GM19035 (cell line): ENCODE measurements at regions not wholly inside any gene's neighbourhood (a gene's known extent, or its start where the extent isn't known, plus 50 kb on each side); places are given as distances from the start of the nearest gene placed in this dataset.
"Not testable (repeated sequence)": the region's sequence is repeated elsewhere in the genome, so short reads cannot be mapped to it uniquely, and the experiment has no call there.

Experiments
- ATAC-seq: cut with Tn5 transposase; IDR thresholded peaks from one replicate; pipeline ENCODE4 v1.9.1; 2021; ENCODE audit not compliant: unreplicated experiment

DNA sequence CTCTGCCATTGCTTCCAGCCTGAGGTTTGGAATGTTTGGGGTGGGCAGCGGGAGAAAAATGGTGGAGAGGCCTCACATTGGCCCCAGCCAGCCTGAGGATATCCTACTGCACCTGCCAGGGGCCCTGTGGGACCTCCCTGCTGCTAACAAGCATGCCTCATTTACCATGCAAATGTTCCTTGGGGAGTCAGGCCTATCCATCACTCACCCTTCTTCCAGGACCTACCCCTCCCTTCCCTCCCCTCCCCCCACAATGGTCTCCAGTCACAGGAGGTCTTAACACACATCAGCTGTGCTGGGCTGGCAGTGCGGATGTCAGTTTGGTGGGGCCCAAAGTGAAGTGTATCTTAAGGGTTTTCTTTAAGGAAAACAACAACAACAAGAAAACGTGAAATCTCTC is 139.2 kb downstream of the SHOX start:
- no peak for ATAC-seq

DNA sequence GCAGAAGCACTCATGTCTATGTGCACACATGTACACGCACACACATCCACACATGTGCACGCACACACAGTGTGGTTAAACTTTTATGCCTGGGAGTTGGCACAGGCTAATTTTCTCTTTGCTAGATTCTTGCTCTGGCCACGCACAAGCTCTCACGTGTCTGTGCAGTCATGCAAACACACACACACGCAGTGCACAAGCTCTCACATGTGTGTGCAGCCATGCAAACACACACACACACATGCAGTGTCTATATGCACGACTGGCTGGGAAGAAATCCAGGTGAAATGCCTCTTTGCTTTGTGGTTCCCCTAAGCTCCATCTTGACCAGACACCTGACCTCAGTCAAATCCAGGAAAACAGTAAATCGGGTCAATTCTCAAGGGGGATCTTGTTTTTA is 138.0 kb downstream of the SHOX start:
- no peak for ATAC-seq

DNA sequence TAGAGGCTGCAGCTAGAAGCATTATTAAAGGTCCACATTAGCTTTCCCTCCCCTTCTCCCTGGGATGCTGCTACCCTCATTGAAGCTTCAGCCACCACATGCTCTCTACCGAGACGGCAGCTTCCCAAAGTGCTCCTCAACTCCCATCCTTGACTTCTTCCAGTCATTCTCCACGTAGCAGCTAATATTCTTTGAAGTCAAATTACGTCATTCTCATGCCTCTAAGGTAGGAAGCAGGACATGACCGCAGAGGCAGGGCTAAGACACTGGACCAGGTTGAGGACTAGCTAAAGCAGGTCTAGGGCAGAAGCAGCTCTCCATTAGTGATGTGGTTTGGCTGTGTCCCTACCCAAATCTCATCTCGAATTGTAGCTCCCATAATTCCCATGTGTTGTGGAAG is 128.3 kb downstream of the SHOX start:
- ATAC-seq: no peak

DNA sequence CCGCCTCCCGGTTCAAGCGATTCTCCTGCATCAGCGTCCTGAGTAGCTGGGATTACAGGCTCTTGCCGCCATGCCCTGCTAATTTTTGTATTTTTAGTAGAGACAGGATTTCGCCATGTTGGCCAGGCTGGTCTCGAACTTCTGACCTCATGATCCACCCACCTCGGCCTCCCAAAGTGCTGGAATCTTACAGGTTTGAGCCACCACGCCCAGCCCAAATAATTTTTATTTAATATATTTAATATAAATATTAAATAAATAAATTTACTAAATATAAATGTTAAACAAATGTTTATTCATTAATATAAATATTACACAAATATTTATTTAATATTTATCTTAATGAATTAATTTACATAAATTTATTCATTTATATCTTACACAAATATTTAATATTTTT is 120.2 kb downstream of the SHOX start:
- ATAC-seq: no peak

DNA sequence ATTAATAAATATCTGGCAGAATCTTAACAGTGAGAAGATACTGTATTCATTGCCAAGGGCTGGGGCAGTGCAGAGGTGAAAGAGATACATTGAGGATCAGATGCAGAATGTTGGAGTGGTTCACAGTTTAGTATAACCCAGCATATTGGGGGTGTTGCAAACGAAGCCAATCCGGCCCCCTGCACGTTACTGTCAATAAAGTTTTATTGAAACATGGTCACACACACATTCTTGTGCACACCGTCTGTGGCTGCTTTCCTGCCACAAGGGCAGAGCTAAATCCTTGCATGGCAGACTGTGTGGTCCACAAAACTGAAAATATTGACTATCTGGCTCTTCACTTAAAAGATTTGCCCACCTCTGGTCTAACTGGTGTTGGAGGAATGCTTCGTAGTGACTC is 119.7 kb downstream of the SHOX start:
- no peak for ATAC-seq

DNA sequence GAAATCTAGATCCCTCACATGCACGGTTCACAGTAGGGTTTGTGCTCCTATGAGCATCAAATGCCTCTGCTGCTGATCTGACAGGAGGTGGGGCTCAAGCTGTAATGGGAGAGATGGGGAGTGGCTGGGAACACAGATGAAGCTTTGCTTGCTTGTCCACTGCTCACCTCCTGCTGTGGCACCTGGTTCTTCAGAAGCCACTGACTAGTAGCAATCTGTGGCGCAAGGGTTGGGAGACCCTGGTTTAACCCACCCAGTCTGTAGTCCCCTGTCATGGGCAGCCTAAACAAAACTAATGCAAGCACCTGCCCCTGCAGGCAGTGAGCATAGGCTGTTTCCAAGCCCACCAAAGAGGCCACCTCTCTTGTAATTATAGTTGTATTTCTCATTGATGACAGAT is 116.6 kb downstream of the SHOX start:
- no peak for ATAC-seq

DNA sequence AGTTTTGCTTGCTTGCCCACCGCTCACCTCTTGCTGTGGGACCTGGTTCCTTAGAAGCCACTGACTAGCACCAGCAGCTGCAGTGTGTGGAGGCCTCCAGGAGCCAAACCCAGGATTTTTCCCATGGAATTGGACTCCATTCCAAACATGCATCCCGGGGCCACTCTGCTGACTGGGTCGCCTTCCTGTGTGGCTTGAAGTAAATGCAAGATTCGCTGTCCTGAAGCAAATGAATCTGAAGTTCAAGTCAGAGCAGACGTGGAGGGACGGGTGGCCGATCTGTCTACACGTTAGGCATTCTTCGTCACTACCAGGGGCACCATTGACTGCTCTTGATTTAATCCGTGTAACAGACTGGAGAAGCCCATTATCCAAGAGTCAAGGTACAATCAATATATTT is 109.0 kb downstream of the SHOX start:
- ATAC-seq: no peak

DNA sequence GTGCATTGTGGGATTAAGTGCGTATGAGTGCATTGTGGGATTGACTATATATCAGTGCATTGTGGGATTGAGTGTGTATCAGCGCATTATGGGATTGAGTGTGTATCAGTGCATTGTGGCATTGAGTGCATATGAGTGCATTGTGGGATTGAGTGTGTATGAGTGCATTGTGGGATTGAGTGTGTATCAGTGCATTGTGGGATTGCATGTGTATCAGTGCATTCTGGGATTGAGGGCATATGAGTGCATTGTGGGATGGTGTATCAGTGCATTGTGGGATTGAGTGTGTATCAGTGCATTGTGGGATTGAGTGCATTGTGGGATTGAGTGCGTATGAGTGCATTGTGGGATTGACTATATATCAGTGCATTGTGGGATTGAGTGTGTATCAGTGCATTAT is 106.4 kb downstream of the SHOX start:
- ATAC-seq: not testable (repeated sequence)

DNA sequence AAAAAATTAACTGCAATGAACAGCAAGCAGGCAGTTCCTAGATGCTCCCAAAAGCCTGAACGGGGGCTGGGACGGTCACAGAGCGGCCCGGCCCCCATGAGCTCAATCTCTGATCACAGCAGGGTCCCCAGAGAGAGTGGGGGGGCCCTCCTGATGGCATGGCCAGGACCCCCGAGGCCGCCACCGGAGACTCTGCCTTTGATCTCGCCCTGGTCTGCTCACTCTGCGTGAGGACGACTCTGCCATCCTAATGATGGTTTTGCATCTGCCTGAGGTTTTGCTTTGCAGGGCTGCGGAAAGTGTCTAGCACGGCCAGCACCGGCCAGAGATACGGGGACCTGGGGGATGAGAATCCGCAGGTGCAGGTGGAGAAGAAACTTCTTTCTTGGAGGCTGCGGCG is 103.8 kb downstream of the SHOX start:
- ATAC-seq: no peak

DNA sequence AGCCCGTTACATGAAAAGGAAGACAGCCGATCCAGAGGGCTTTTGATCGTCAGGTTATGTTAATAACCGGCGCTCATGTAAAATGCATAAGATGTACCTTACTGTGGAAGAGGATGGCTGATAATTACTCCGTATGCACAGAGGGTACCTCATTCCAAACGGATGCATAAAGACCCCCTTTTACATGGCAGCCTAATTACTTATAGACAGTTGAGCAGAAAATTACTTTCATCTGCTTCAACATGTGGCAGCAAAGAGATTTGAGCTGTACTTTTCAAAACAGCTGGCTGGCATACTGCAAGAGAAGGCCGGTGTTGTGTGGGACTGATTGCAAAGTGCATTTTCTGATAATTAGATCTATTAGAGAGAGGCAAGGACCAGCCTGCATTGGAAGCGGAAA is 103.4 kb downstream of the SHOX start:
- ATAC-seq: no peak

DNA sequence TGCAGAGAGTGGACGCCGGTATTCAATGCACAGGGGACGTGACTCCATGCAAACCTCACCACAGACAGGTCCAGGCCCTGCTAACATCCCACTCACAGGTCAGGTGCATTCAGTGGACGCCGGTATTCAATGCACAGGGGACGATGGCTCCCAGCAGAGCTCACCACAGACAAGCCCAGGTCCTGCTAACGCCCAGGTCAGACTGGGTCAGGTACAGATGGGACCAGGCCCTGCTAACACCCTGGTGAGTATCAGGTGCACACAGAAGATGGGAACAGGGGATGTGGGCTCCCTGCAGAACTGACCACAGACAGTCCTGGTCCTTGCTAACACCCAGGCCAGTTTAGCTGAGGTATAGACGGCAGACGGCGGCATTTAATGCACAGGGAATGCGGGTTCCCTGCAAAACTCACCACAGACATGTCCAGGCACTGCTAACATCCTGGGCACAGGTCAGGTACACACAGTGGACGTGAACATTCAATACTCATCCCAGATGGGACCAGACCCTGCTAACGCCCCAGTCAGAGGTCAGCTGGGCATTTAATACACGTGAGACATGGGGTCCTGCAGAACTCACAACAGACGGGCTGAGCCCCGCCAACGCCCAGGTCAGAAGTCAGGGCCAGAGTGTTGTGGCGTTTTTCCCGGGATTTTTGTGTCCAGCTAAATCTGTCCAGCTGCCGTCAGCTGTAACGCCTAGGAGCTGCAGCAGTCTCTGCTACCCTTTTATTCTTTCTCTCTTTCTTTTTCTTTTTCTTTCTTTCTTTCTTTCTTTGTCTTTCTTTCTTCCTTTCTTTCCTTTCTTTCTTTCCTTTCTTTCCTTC is 99.2 kb downstream of the SHOX start:
- no peak for ATAC-seq

DNA sequence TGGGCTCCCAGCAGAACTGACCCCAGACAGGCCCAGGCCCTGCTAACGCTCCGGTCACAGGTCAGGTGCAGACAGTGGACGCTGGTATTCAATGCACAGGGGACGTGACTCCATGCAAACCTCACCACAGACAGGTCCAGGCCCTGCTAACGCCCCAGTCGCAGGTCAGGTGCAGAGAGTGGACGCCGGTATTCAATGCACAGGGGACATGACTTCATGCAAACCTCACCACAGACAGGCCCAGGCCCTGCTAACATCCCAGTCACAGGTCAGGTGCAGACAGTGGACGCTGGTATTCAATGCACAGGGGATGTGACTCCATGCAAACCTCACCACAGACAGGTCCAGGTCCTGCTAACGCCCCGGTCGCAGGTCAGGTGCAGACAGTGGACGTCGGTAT is 98.5 kb downstream of the SHOX start:
- ATAC-seq: not testable (repeated sequence)

DNA sequence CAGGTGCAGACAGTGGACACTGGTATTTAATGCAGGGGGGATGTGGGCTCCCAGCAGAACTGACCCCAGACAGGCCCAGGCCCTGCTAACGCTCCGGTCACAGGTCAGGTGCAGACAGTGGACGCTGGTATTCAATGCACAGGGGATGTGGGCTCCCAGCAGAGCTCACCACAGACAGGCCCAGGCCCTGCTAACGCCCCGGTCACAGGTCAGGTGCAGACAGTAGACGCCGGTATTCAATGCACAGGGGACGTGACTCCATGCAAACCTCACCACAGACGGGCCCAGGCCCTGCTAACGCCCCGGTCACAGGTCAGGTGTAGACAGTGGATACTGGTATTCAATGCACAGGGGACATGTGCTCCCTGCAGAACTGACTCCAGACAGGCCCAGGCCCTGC is 98.0 kb downstream of the SHOX start:
- ATAC-seq: not testable (repeated sequence)

DNA sequence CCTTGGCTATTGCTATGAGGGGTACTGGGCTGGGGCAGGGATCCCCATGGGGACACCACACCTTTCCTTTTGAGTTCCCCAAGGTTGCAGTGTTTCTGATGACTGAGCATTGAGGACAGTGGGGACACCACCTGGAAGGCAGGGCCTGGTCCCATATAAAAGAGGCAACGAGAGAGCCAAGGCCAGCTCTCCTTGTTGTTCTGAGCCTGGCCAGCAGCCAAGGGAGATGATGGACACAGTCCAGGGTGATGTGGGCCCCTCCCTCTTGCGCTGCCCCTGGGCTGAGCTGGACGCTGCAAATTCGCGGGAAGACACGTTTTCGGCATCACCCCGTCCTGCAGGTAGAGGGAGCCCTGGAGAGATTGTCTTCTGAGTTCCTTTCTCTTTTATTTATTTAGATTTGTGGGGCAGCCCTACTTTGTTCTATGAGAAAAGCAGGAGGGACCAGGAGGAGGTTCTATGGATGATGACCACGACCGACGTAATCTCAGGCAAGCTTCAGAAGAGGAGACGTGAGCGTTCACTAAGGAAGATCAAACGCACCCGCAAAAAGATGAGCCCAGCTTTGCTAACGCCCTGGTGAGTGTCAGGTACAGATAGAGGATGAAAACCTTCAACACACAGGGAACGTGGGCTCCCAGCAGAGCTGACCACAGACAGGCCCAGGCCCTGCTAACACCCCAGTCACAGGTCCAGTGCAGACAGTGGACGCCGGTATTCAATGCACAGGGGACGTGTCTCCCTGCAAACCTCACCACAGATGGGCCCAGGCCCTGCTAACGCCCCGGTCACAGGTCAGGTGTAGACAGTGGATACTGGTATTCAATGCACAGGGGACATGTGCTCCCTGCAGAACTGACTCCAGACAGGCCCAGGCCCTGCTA is 97.4 kb downstream of the SHOX start:
- no peak for ATAC-seq

DNA sequence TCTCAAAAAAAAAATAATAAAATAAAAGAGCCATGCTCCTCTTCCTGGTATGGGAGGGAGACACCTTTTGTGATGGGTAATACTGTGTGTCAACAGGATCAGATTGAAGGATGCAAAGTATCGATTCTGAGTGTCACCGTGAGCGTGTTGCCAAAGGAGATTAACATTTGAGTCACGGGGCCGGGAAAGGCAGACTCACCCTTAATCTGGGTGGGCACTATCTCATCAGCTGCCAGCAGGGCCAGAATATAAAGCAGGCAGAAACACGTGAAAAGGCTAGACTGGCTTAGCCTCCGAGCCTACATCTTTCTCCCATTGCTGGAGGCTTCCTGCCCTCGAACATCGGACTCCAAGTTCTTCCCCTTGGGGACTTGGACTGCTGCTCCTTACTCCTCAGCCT is 95.4 kb downstream of the SHOX start:
- ATAC-seq: no peak

DNA sequence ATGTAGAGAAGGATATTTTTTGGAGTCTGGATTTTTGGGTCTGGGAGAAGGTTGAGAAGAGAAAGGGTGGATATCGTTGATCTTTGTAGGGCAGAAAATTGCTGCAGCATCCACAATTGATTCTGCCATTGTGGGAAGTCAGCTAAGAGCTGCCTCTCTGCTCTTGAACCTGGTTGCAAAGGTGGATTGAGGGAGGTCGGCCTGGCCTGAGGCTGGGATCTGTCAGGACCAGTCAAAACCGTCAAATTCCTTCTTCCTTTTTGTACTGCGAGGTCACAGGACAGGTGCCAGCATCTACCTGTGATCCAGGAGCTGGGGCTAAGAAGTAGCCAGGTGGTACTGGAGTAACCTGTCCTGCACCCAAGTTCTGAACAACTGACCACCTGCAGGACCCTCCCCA is 93.7 kb downstream of the SHOX start:
- ATAC-seq: no peak

DNA sequence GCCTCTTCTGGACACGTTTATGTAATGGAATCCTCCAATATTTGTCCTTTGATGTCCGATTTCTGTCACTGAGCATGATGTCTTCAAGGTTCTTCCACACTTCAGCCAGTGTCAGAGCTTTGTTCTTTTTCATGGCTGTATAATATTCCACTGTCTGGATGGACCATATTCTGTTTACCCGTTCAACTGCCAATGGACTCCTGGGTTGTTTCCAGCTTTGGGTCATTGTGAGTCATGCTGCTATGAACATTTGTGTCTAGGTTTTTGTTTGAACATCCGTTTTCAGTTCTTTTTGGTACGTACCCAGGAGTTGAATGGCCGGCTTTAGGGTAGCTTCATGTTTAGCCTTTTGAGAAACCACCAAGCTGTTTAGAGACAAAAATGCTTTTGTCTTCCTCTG is 93.2 kb downstream of the SHOX start:
- ATAC-seq: no peak

DNA sequence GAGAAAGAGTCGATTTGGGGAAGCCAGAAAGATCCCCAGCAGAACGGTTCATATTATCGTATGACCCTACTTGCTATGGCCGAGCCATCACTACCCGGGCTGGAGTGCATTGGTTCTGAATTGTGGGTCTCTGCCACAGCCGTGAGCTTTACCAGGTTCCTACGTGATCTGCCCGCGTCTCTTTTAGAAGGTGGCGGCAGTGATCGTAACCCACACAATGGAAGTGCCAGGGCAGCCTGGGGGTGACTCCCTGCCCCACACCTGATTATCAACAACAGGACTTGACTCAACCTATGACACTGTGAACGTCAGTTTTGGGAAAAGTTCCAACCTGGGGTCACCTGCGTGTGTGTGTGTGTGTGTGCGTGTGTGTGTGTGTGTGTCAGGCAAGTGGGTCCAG is 90.8 kb downstream of the SHOX start:
- no peak for ATAC-seq

DNA sequence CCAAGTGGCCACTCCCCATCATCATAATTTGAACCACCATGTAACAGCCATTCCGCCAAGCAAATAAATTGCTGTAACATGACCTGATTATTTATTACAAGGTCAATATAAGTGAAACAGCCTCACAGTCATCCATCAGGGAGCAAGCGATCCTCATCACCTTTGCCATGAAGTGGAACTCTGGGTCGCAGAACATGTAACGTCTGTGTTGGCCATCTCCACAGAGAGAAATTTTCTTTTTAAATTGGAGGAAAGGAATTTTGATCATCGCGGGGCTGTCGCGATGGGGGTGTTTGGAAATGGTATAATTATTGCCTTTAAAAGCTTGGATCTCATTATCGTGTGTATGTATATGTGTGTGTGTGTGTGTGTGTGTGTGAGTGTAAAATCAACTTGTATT is 90.2 kb downstream of the SHOX start:
- ATAC-seq: no peak

DNA sequence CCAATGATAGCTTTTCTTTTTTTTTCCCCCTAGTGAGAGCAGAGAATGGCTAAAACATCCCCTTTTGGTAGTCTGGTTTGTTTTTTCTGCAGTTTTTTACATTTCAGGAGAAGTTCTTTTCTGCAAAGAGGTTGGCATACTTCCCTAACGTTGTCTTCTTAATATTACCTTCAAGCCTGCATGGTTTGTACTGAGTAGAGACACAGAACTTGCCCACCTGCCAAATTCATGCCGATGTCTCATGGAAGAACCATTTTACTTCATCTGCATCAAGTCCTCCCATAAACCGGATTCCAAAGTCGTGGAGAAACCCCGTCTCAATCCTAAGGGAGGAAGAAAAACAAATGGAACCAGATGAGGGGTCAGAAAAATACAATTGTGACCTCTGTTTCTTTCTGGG is 89.7 kb downstream of the SHOX start:
- no peak for ATAC-seq

DNA sequence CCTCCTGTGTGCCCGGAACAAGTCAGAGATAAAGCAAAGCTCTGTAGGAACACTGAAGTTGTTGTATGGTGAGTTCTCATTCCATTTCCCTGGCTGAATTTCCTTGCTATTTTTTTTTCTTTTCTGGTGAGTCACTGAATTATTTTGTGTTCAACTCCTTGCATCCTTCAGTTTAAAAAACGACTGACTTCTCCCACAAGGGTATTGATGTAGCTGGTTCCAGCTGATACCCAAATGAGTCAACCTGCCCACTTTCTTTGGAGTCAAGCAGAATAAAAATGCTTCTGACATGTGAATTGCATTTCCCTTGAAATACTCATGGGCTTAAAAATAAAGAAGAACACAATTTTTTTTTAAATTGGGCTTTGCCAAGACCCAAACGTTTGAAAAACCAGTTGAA is 85.5 kb downstream of the SHOX start:
- ATAC-seq: no peak

DNA sequence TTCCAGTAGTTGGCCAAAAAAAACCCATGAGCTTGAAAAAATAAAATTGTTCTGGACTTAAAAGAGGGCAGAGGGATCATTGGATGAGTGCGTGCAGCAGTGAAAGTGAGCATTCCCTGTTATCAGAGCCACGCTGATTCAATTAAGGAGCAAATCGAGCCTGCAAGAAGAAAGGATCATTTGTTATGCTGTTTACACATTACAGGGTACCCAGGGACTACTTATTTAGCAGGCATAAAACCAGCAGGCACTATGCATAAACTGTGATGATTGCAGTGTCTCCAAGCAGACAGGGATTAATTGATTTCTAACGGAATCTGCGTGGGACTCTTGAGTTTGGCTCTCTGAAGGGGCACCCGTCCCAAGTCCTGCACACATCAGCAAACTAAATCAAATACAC is 83.5 kb downstream of the SHOX start:
- no peak for ATAC-seq
